ENCODE measurements at regions not wholly inside any gene's neighbourhood (a gene's known extent, or its start where the extent isn't known, plus 50 kb on each side); places are given as distances from the start of the nearest gene placed in this dataset.

- TF ChIP-seq, protein P1, sequence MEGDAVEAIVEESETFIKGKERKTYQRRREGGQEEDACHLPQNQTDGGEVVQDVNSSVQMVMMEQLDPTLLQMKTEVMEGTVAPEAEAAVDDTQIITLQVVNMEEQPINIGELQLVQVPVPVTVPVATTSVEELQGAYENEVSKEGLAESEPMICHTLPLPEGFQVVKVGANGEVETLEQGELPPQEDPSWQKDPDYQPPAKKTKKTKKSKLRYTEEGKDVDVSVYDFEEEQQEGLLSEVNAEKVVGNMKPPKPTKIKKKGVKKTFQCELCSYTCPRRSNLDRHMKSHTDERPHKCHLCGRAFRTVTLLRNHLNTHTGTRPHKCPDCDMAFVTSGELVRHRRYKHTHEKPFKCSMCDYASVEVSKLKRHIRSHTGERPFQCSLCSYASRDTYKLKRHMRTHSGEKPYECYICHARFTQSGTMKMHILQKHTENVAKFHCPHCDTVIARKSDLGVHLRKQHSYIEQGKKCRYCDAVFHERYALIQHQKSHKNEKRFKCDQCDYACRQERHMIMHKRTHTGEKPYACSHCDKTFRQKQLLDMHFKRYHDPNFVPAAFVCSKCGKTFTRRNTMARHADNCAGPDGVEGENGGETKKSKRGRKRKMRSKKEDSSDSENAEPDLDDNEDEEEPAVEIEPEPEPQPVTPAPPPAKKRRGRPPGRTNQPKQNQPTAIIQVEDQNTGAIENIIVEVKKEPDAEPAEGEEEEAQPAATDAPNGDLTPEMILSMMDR (IDR thresholded peaks at IDR 0.05) = no peak
- no peak for TF ChIP-seq POLR2AphosphoS5 (IDR thresholded peaks at IDR 0.05; ENCODE audit: insufficient read depth in 1 of 2, low read depth in 1 of 2)
Measured at GRCh38 chr13:47306991-47307390, 410.1 kb upstream of the HTR2A start.

Measured in vagina (tissue), 2 donors.